T-helper 2 cell treated with Interferon-gamma antibody and Interleukin-4, amounts not matched to agents 100 ng/mL and 5 ng/mL, for 36 hours (primary cell): ENCODE measurements at regions not wholly inside any gene's neighbourhood (a gene's known extent, or its start where the extent isn't known, plus 50 kb on each side); places are given as distances from the start of the nearest gene placed in this dataset.

ENCODE experiments used
- intact Hi-C: fragments of 100-400 bp; cut with micrococcal nuclease; formaldehyde crosslinking; loops from one replicate; pipeline ENCODE4 v1.15.1; 2023

DNA sequence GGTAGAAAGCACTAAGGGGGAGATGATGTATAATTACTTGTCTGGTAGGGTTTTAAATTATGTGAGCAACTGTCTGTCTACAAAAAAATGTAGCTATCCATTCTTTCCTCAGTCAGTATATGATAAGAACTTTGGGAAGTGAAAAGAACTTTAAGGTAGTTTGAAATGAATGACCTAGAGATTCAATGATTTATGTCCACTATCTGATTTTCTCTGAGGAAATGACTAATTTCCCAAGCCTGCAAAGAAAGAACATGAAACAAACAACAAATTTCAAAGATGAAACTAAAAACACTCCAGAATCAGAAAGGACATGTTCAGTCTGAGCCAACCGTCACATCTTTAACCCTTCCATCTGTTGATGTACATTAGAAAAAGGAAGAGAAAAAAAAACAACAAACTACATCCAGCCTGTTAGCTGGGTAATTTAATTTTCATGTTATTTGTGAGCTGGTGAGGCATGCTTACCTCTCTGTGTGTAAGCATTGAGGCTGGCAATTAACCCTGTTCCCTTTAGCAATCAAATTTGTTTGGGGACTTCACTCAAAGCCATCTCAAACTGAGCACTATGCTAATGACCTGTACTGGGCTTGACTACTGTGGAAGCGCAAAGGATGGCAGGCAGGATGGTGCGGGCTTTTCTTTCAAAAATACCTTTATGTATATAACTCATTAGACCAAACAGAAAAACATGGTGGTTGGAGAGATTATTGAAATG is 220.1 kb downstream of the TUSC7 start:
- intact Hi-C loops: no loop called here

DNA sequence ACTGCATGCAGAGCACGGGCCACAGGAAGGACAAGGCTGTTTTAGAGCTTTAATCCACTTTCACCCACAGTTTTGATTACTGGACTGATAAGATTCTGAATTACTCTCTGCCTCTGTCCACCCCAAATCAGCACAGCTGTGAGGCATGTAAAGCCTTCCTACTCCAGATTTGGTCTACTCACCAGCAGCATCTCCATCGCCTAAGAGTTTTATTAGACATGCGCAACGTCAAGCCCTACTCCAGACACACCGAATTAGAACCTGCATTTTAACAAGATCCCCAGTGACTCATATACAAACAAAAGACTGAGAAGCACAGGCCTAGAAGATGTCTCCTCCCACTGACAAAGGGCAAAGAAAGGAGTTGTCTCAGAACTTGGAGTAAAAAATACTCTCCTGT is 221.2 kb downstream of the TUSC7 start:
- intact Hi-C loops: no loop called here

DNA sequence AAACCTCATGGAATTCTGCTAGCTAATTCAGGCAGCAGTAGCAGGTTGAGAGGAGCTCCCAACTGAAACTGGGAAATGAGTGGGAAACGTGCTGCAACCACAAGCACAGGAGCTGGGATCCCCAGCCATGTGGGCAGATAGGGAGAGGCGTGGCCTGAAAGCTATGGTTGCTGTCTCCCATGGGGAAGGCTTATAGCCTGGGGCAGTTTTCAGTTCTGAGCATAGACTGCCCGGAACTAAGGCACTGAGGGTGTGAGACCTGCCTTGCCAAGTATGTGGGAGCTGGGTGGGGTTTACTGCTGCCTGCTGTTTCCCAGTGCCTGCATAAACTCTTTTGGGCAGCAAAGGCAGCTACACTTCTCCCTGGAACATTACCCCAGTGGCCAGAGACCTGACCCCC is 229.5 kb downstream of the TUSC7 start:
- intact Hi-C loops: no loop called here

- intact Hi-C loops: no loop called here
Measured at GRCh38 chr3:116939550-116939949, 230.0 kb downstream of the TUSC7 start.

- intact Hi-C loops: no loop called here
Measured at GRCh38 chr3:116940719-116941118, 231.1 kb downstream of the TUSC7 start.

DNA sequence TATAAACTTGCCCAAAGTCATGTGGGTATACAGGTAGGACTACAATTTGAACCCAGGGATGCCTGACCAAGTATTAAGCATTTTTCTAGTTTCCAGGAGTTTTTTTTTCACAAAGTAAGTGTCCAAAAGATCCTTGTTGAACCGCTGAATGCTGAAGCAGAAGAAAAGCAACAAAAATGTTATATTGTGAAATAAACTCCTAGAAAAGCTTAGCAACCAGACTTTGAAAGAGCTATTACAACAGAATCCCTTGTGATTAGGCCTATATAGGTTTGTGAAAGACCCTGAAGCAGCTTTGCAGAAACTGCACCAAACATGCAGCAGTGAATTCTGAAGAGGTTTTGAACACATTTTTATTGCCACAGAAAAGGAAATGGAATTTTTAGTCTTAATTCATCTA is 236.8 kb downstream of the TUSC7 start:
- intact Hi-C loops: no loop called here

DNA sequence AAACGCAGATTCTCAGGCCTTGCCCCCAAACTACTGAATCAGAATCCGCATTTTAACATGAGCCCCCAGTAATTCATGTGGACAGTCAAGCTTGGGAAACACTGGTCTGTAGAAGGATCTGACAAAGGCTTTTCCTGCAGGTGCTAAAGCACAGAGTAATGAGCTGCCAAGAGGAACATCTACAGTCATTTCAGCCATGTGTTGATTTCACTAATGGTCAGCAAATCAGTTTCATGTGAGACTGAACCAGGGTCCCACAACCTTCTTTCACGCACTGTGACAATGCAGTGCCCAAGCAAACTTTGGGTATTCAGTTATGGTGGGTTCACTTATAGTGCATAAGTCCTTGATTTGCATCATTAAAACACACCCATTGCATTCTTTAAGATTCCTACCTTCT is 237.6 kb downstream of the TUSC7 start:
- intact Hi-C loops: no loop called here

GRCh38 chr3:116947809-116948208 is 238.2 kb downstream of the TUSC7 start:
- intact Hi-C loops: no loop called here

DNA sequence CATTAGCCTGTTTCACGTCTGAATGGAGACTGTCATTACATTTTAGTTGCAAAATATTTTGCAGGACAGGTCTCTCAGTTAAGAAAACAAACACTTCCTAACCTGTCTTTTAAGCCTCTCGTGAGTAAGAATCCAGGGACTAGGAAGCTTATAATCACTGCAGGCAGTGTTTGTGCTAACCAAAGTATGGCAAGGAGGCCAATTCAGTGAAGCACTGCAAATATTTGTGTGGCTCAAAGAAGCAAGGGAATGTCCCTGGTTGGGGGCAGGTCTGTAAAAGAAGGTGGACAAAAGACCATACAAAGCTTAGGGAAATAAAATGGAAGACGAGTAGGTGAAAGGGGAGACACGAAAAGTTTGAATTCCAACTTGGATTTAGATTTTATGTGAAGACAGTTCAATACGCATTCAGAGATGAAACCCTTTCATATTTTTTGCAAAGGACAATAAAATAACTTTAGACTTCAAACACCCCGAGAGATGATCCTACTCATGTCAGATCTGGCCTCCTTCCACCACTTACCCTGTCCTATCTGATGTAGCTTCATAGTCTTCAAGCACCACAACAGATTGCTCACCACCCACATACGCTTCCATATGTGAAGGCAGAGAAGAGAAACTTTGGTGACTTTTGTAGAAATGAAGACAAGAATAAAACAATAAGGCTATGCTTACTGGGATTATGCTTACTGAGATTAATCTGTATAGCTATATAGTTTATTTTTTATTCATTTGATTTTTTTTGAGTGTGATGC is 240.9 kb downstream of the TUSC7 start:
- intact Hi-C loops: no loop called here

DNA sequence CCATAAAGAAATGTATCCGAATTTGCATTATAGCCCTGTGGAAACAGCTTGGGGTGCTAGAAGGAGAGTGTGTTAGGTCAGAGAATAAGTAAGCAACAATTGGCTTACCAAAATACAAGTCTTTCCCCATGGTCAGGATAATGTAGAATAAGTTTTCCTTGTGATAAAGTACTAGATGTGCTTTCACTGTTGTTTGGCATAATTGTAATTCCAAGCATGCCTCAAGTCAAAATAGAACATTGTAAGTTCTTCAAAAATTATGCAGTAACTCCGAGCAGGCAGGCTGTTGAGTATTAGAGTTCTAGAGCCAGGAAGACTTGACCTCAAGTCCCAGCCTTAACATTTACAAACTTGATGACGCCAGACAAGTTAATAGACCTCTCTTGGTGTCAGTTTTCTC is 242.0 kb downstream of the TUSC7 start:
- intact Hi-C loops: no loop called here

GRCh38 chr3:116958291-116958690 is 248.7 kb downstream of the TUSC7 start:
- intact Hi-C loops: no loop called here

- intact Hi-C loops: no loop called here
Measured at GRCh38 chr3:116961106-116961505, 251.5 kb downstream of the TUSC7 start.

DNA sequence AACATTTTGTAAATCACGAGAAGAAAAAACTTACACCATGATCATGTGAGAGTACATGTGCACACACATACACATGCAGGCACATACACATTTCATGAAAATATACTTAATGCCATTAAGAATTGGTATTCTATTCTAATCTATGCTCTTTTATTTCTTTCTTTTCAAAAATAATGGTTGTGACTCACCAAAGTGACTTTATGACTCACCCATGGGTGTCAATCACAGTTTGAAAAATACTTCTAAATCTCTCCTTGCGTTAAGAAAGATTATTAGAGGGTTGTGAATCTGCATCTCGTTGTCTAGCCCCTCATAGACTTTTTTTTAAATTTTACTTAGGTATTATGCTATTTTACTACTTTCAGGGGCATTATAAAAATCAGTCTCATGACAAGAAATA is 254.2 kb downstream of the TUSC7 start:
- intact Hi-C loops: no loop called here

GRCh38 chr3:116966649-116967048 is 257.1 kb downstream of the TUSC7 start:
- intact Hi-C loops: no loop called here

DNA sequence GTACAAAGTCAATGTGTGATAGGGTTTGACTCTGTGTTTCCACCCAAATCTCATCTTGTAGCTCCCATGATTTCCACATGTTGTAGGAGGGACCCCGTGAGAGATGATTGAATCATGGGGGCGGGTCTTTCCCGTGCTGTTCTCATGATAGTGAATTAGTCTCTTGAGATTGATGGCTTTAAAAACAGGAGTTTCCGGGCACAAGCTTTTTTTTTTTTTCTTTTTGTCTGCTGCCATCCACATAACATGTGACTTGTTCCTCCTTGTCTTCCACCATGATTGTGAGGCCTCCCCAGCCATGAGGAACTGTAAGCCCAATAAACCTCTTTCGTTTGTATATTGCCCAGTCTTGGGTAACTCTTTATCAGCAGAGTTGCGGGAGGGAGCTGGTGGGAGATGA is 259.6 kb downstream of the TUSC7 start:
- intact Hi-C loops: no loop called here

- intact Hi-C loops: no loop called here
Measured at GRCh38 chr3:116969646-116970045, 260.1 kb downstream of the TUSC7 start.

GRCh38 chr3:116971531-116971930 is 262.0 kb downstream of the TUSC7 start:
- intact Hi-C loops: no loop called here

DNA sequence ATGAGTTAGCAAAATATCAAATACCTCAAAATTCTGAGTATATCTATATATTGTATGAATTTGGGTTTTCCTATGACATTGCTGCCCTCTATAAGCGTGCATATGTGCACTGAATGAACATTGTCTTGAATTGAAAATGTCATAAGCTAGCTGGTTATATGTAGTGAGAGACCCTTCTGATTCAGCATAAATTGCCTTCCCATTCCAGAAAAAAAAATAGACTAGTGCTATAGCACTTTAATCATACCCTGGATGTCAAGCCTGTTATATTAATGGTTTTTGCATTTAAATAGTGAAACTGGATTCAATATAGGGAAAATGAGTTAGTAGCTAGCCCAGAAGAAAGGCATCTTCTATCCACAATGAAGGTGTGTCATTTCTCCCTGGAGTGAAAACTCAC is 265.1 kb downstream of the TUSC7 start:
- intact Hi-C loops: no loop called here

GRCh38 chr3:116977441-116977840 is 267.9 kb downstream of the TUSC7 start:
- intact Hi-C loops: no loop called here

- intact Hi-C loops: no loop called here
Measured at GRCh38 chr3:116980099-116980498, 270.5 kb downstream of the TUSC7 start.

DNA sequence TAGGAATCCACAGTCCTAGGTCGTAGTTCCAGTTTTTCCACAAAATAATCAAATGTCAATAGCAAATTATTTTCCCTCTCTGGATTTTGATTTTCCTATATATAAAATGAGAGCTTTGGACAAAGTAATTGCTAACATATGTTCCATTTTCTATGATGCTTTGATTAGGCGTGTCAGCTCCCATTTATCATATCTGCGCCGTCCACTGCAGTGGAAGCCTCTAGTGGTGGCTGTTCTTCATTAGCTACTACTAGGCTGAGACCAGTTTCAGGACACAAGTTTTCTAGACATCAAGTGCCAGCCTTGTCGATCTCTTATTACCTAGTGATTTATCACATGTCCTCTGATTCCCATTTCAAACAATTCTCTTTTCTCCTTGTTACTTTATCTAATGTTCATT is 271.5 kb downstream of the TUSC7 start:
- intact Hi-C loops: no loop called here

GRCh38 chr3:116984301-116984700 is 274.7 kb downstream of the TUSC7 start:
- intact Hi-C loops: no loop called here

GRCh38 chr3:116994351-116994879 is 284.8 kb downstream of the TUSC7 start:
- intact Hi-C loops: no loop called here
